Neuronal stem cell (in vitro differentiated cells): ENCODE measurements at regions not wholly inside any gene's neighbourhood (a gene's known extent, or its start where the extent isn't known, plus 50 kb on each side); places are given as distances from the start of the nearest gene placed in this dataset.

Source experiments
- DNase-seq: peaks from one replicate; pipeline ENCODE4 v3.0.0-alpha.2; 2013; ENCODE audit warnings: low spot score
- H2AFZ ChIP-seq: one replicate; pipeline ENCODE4 v1.6.1; 2013; ENCODE audit warnings: mild to moderate bottlenecking, low read length, inconsistent platforms
- H2AK5ac ChIP-seq: 2 replicates; pipeline ENCODE4 v1.6.1; 2013; ENCODE audit warnings: low read depth, mild to moderate bottlenecking, inconsistent platforms, low read length, moderate library complexity, mixed read lengths
- H2BK120ac ChIP-seq: 2 replicates; pipeline ENCODE4 v1.6.1; 2013; ENCODE audit warnings: low read depth, mild to moderate bottlenecking, inconsistent platforms, low read length, moderate library complexity, mixed read lengths
- H2BK12ac ChIP-seq: one replicate; pipeline ENCODE4 v1.6.1; 2013; ENCODE audit warnings: low read length, inconsistent platforms
- H2BK15ac ChIP-seq: 2 replicates; pipeline ENCODE4 v1.6.1; 2013; ENCODE audit warnings: mild to moderate bottlenecking, low read length, inconsistent platforms, mixed read lengths
- H2BK5ac ChIP-seq: one replicate; pipeline ENCODE4 v1.6.1; 2013; ENCODE audit warnings: inconsistent platforms, mild to moderate bottlenecking, low read length, moderate library complexity
- H3K14ac ChIP-seq: one replicate; pipeline ENCODE4 v1.6.1; 2013; ENCODE audit warnings: low read length, inconsistent platforms
- H3K18ac ChIP-seq: 2 replicates; pipeline ENCODE4 v1.6.1; 2013; ENCODE audit warnings: low read length, inconsistent platforms
- H3K23ac ChIP-seq: 2 replicates; pipeline ENCODE4 v1.6.1; 2013; ENCODE audit warnings: low read depth, mild to moderate bottlenecking, mixed read lengths, low read length, inconsistent platforms; ENCODE audit not compliant: poor library complexity
- H3K27ac ChIP-seq: replicated peaks from 3 replicates; pipeline ENCODE4 v1.5.1; 2013; ENCODE audit warnings: low read length, inconsistent platforms
- H3K27me3 ChIP-seq, 3 experiments: 2 replicates each; pipeline ENCODE4 v1.6.1; 2013; ENCODE audit warnings: low read length in 3 of 3, mild to moderate bottlenecking in 2 of 3, inconsistent platforms in 1 of 3, low read depth in 1 of 3, mixed read lengths in 1 of 3, moderate library complexity in 1 of 3; ENCODE audit not compliant: control insufficient read depth in 3 of 3, insufficient read depth in 3 of 3
- H3K36me3 ChIP-seq, 2 donors: replicated peaks in 1 of 2; 2 replicates each; pipeline ENCODE4 v1.6.1; 2013; ENCODE audit warnings: low read length in 2 of 2; ENCODE audit not compliant: control insufficient read depth in 2 of 2, insufficient read depth in 2 of 2
- H3K4ac ChIP-seq: 2 replicates; pipeline ENCODE4 v1.6.1; 2013; ENCODE audit warnings: inconsistent platforms, mild to moderate bottlenecking, low read length, moderate library complexity
- H3K4me1 ChIP-seq, 2 donors: 1 replicate in 1 of 2; 2 replicates in 1 of 2; pipeline ENCODE4 v1.6.1; 2013; ENCODE audit warnings: low read length in 2 of 2, low read depth in 1 of 2; ENCODE audit not compliant: control insufficient read depth in 2 of 2, insufficient read depth in 1 of 2
- H3K4me2 ChIP-seq: one replicate; pipeline ENCODE4 v1.6.1; 2013; ENCODE audit warnings: mild to moderate bottlenecking, low read length, inconsistent platforms; ENCODE audit not compliant: insufficient read depth, poor library complexity, severe bottlenecking
- H3K4me3 ChIP-seq, 2 donors: 2 replicates each; pipeline ENCODE4 v1.5.1; 2013; ENCODE audit warnings: low read length in 2 of 2, mild to moderate bottlenecking in 2 of 2, inconsistent platforms in 1 of 2, moderate library complexity in 1 of 2
- H3K79me1 ChIP-seq: one replicate; pipeline ENCODE4 v1.6.1; 2013; ENCODE audit warnings: low read depth, mild to moderate bottlenecking, inconsistent platforms, low read length, moderate library complexity
- H3K9ac ChIP-seq: one replicate; pipeline ENCODE4 v1.6.1; 2013; ENCODE audit warnings: mild to moderate bottlenecking, low read depth, low read length, inconsistent platforms; ENCODE audit not compliant: poor library complexity
- H3K9me3 ChIP-seq, 2 donors: replicated peaks in 1 of 2; 2 replicates each; pipeline versions ENCODE3 to v1.6.1; 2013; ENCODE audit warnings: low read length in 2 of 2, mild to moderate bottlenecking in 2 of 2, inconsistent platforms in 1 of 2, low read depth in 1 of 2, mixed read lengths in 1 of 2, moderate library complexity in 1 of 2; ENCODE audit not compliant: control insufficient read depth in 2 of 2, insufficient read depth in 1 of 2
- H4K8ac ChIP-seq: one replicate; pipeline ENCODE4 v1.6.1; 2013; ENCODE audit warnings: low read depth, mild to moderate bottlenecking, inconsistent platforms, low read length, moderate library complexity
- H4K91ac ChIP-seq: one replicate; pipeline ENCODE4 v1.6.1; 2013; ENCODE audit warnings: low read length, low read depth, mild to moderate bottlenecking, inconsistent platforms; ENCODE audit not compliant: poor library complexity
- WGBS, 2 donors: extraction: QIAGEN DNeasy Blood & Tissue Kit; methylation state at CpG; one replicate each; pipeline ENCODE4 v1.1.7; 2013; ENCODE audit warnings: missing lambda C conversion rate in 2 of 2, mixed read lengths in 1 of 2; ENCODE audit not compliant: insufficient read length in 2 of 2, insufficient replicate concordance in 1 of 2; ENCODE audit errors: extremely low coverage in 2 of 2; 5-methylcytosine and 5-hydroxymethylcytosine counted together

DNA sequence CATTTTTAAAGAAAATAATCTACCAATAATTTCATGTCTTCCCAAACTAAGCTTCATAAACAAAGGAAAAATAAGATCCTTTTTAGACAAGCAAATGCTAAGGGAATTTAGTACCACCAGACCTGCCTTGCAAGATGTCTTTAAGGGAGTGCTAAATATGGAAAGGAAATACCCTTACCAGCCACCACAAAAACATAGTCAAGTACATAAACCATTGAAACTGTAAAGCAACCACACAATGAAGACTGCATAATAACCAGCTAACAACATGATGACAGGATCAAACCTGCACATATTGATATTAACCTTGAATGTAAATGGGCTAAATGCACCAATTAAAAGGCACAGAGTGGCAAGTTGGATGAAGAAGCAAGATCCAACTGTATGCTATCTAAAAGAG is 586.5 kb upstream of the NRG3 start:
- H3K27me3 ChIP-seq: no peaks in the 10 kb centered on the region
- H3K4ac ChIP-seq: no peak overlapping the region
- H2BK12ac ChIP-seq: no peak overlapping the region
- no peak overlapping the region for H3K4me3 ChIP-seq
- no peaks in the 10 kb centered on the region for H3K4me1 ChIP-seq
- no peak overlapping the region for H3K23ac ChIP-seq
- no peak overlapping the region for H3K27ac ChIP-seq
- no peaks in the 10 kb centered on the region for H3K9me3 ChIP-seq
- no peak for DNase-seq
- no peak overlapping the region for H2AK5ac ChIP-seq
- H2BK120ac ChIP-seq: no peak overlapping the region
- H3K9ac ChIP-seq: no peak overlapping the region
- no peak overlapping the region for H2BK15ac ChIP-seq
- H4K8ac ChIP-seq: no peak overlapping the region
- H4K91ac ChIP-seq: no peak overlapping the region
- no peaks in the 10 kb centered on the region for H3K79me1 ChIP-seq
- no peak overlapping the region for H3K18ac ChIP-seq
- no peaks in the 10 kb centered on the region for H3K36me3 ChIP-seq
- no peak overlapping the region for H3K14ac ChIP-seq
- no peak overlapping the region for H2AFZ ChIP-seq
- no peak overlapping the region for H2BK5ac ChIP-seq
- H3K4me2 ChIP-seq: no peak overlapping the region

DNA sequence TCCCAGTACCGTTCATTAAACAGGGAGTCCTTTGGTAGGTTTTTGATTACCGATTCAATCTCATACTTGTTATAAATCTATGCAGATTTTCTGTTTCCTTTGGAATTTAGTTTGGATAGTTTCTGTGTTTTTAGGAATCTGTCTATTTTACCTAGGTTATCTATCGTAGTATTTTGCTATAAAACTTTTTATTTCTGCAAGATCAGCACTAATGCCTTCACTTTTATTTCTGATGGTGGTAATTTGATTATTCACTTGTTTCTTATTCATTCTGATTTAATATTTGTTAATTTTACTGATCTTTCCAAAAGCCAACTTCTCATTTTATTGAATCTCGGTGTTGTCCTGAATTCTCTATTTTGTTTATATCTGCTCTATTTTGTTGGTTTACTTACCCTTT is 577.7 kb upstream of the NRG3 start:
- Histone ChIP-seq H3K4me1 (no peaks in the 10 kb centered on the region), H3K79me1 (no peaks in the 10 kb centered on the region), H3K27ac (no peak overlapping the region), H3K36me3 (no peaks in the 10 kb centered on the region), H2BK12ac (no peak overlapping the region), H3K9ac (no peak overlapping the region), H2BK120ac (no peak overlapping the region), H3K18ac (no peak overlapping the region), H4K8ac (no peak overlapping the region), H3K4me2 (no peak overlapping the region), H2BK15ac (no peak overlapping the region), H2AFZ (no peak overlapping the region), H2BK5ac (no peak overlapping the region), H3K4me3 (no peak overlapping the region), H3K23ac (no peak overlapping the region), H3K27me3 (no peaks in the 10 kb centered on the region), H3K14ac (no peak overlapping the region), H3K9me3 (no peaks in the 10 kb centered on the region), H4K91ac (no peak overlapping the region), H3K4ac (no peak overlapping the region), H2AK5ac (no peak overlapping the region)
- no CpG with 5 or more reads among the region's 4 CpGs for WGBS, 2 donors
- no peak for DNase-seq

DNA sequence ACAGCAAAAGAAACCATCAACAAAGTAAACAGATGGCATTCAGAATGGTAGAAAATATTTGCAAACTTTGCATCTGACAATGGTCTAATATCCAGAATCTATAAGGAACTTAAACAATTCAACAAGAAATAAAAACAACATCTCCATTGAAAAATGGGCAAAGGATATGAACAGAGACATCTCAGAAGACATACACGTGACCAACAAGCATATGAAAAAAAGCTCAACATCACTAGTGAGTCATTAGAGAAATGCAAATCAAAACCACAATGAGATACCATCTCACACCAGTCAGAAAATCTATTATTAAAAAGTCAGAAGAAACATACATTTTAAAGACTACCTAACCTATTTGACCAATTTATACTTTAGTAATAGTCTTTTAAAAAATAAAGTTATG is 571.3 kb upstream of the NRG3 start:
- Histone ChIP-seq H2AFZ (no peak overlapping the region), H3K9me3 (no peaks in the 10 kb centered on the region), H3K9ac (no peak overlapping the region), H4K91ac (no peak overlapping the region), H2BK5ac (no peak overlapping the region), H3K23ac (no peak overlapping the region), H3K14ac (no peak overlapping the region), H3K36me3 (no peaks in the 10 kb centered on the region), H3K4ac (no peak overlapping the region), H2BK12ac (no peak overlapping the region), H3K27me3 (no peaks in the 10 kb centered on the region), H2AK5ac (no peak overlapping the region), H2BK15ac (no peak overlapping the region), H3K4me1 (peaks cover 0 to 4% of the 10 kb centered on the region in 2 donors), H3K27ac (no peak overlapping the region), H2BK120ac (no peak overlapping the region), H3K18ac (no peak overlapping the region), H3K79me1 (no peaks in the 10 kb centered on the region), H3K4me2 (no peak overlapping the region), H4K8ac (no peak overlapping the region), H3K4me3 (no peak overlapping the region)
- no peak for DNase-seq
- no CpG with 5 or more reads among the region's 1 CpG for WGBS, 2 donors

DNA sequence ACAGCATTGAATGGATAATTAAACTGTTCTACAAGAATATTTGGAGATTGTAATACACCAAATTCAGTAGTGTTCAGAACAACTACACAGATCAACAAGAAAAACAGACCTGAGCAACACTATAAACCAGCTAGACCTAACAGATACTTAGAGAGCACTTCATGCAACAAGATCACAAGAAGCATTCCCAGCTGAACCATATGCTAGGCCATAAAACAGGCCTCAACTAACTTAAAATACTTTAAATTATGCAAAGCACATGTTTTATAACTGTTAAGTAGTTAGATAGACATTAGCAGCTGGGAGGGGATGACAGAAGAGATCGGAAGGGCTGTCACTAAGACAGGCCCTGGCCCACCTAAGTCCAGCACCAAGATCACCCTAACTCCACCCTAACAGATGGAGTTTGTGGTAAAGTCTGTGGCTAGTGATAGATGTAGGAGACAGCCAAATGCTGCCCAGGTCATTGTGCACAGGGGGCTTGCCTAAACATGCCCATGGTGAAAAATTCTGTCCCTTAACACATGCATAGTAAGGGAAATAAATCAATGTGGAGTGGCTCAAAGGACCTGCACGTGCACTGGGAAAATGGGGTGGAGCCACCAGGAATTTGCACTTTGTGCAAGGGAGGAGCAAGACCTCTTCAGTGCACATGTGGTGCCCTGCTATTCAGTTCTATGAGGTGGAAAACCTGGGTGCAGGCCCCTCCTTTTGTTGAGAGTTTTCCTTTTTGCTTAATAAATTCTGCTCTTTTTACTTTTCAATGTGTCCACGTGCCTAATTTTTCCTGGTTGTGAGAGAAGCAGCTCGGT is 567.8 kb upstream of the NRG3 start:
- Histone ChIP-seq H3K4me3 (no peak overlapping the region), H3K36me3 (no peaks in the 10 kb centered on the region), H3K79me1 (no peaks in the 10 kb centered on the region), H3K9me3 (no peaks in the 10 kb centered on the region), H3K4me2 (no peak overlapping the region), H3K14ac (no peak overlapping the region), H3K23ac (no peak overlapping the region), H2BK5ac (no peak overlapping the region), H4K8ac (no peak overlapping the region), H2BK12ac (no peak overlapping the region), H4K91ac (no peak overlapping the region), H2BK120ac (no peak overlapping the region), H3K9ac (no peak overlapping the region), H3K4me1 (peaks cover 0 to 4% of the 10 kb centered on the region in 2 donors), H2BK15ac (no peak overlapping the region), H3K4ac (no peak overlapping the region), H3K27me3 (no peaks in the 10 kb centered on the region), H2AFZ (peak overlapping the region; percentile 71), H2AK5ac (no peak overlapping the region), H3K18ac (no peak overlapping the region), H3K27ac (no peak overlapping the region)
- no peak for DNase-seq
- no CpG with 5 or more reads among the region's 4 CpGs for WGBS, 2 donors
